Hematopoietic multipotent progenitor cell (in vitro differentiated cells): ENCODE measurements at regions not wholly inside any gene's neighbourhood (a gene's known extent, or its start where the extent isn't known, plus 50 kb on each side); places are given as distances from the start of the nearest gene placed in this dataset.
"Not testable (repeated sequence)": the region's sequence is repeated elsewhere in the genome, so short reads cannot be mapped to it uniquely, and the experiment has no call there.

Experiments
- DNase-seq, 3 donors: peaks; one replicate each; pipeline ENCODE4 v3.0.0-alpha.2; 2011 to 2015; ENCODE audit warnings: low read depth in 2 of 3, low spot score in 2 of 3

- DNase-seq: no peak
These were observed 181.4 kb upstream of the PCDH7 start for GRCh38 chr4:30538794-30539193.

- DNase-seq: no peak
These were observed 177.1 kb upstream of the PCDH7 start for GRCh38 chr4:30543057-30543456.

DNA sequence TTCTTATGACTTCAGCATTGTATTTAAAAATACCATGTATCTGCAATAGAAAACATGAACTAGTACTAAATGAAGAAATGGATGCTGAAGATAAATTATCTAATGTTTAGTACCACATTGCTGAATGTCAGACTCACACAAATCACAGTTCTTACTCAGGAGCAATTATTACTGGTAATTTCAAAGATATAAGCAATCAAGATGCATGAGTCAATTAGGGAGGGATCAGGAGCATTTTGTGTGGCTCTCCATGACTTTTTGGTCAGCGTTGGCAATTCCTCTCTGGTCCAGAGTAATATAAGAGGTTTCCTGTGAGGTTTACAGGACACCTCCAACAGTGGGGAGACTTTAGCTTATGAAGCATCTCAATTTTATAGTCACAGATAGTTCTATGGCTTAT lies 167.0 kb upstream of the PCDH7 start:
- DNase-seq: no peak

GRCh38 chr4:30553706-30554105 lies 166.5 kb upstream of the PCDH7 start:
- no peak for DNase-seq

GRCh38 chr4:30555775-30556174 lies 164.4 kb upstream of the PCDH7 start:
- no peak for DNase-seq

DNA sequence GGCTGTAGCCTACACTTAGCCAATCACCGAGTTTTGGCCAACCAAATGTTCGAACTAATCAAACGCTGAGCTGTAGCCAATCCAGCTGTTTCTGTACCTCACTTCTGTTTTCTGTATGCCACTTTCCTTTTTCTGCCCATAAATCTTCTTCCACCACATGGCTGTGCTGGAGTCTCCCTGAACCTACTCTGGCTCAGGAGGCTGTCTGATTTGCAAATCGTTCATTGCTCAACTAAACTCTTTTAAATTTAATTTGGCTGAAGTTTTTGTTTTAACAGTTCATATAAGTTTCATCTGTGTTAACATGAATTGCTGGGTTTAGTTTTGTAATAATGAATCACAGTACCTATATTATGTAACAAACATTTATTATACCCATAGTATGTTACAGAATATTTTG lies 160.7 kb upstream of the PCDH7 start:
- no peak for DNase-seq

DNA sequence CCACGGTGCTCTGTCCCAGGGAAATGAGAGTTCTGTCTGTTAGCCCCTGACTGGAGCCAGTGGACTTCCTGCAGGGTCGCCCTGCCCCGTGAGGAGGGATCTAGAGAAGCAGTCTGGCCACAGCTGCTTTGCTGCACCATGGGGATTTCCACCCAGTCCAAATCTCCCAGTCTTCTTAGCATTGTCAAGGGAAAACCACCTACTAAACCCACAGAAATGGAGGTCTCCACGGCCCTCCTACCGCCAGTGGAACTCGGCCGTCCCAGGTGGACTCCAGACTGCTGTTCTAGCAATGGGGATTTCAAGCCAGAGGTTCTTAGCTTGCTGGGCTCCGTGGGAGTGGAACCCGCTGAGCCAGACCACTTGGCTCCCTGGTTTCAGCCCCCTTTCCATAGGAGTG lies 133.3 kb upstream of the PCDH7 start:
- no peak for DNase-seq

GRCh38 chr4:30589669-30590068 lies 130.5 kb upstream of the PCDH7 start:
- DNase-seq: not testable (repeated sequence)

DNA sequence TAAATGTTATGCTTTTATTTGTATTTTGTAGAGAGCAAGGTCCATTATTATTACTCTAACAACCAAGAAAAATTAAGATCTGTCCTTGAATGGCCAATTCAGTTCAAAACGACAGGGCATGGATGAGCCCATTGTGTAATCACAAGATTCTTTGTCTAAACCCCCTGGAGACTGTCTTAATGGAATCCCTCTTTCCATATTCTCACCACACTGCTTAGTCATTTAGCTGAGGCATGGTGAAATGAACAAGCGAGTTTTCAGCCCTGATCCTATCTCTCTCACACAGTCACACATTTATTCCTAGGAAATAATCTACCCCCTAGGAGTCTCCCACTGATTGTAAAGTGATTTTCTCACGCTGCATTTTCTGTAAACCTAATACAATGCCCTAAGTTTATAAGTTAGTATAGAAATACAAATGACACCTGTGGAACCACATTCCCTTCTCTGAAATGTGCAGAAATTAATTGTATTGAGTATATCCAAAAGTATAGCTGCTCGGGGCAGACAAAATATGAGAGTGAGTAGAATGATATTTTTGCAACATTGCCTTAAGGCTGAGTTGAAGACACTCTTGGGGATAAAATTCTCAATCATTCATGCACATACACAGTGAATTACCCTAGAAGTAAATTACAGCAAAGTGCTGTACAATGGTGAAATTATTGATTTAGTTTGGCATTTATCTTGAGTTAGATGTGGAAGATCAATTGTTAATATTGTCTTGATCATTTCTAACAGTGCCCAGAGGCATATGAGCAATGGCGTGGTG lies 119.7 kb upstream of the PCDH7 start:
- DNase-seq: no peak

- no peak for DNase-seq
These were observed 118.9 kb upstream of the PCDH7 start for GRCh38 chr4:30601070-30601865.

DNA sequence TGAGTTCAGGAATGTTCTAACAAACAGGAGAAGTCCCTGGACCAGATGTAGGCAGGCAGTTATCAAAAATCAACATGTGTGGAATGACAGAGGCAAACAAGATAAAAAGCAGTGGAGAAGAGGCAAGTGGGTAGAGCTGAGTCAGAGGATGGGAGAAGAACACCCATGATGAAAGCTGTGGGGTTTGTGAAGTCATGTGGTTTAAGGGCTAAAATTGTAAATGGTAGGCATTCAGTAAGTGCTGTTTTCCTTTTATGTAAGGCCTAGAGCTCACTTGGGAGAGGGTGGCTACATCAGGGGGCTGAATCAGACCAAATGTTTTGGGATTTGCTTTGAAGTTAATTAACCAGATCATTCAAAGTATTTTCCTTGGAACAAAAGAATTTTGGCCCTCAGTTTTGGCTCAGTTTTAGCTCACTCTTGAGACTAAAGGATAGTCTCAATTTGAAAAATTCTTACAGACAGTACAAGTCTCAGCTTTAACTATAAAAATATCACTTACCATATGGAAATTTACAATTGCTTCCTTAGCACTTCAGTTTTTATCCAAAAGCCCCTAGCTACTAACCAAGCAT lies 114.5 kb upstream of the PCDH7 start:
- no peak for DNase-seq

DNA sequence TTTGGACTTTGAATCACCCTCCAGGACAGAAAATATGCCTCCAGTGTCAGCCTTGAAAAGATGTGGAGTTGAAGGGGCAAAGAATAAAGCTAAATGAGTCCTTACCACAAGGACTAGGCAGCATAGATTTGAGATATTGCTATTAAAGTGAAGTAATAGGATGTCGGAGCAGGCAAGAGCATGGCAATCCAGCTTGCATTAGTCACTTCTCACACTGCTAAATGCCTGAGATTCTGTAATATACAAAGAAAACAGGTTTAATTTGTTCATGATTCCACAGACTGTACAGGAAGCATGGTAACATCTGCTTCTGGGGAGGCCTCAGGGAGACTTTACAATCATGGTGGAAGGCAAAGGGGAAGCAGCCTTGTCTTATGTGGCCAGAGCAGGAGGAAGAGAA lies 109.8 kb upstream of the PCDH7 start:
- DNase-seq: no peak

- DNase-seq: no peak
These were observed 105.4 kb upstream of the PCDH7 start for GRCh38 chr4:30614771-30615170.

DNA sequence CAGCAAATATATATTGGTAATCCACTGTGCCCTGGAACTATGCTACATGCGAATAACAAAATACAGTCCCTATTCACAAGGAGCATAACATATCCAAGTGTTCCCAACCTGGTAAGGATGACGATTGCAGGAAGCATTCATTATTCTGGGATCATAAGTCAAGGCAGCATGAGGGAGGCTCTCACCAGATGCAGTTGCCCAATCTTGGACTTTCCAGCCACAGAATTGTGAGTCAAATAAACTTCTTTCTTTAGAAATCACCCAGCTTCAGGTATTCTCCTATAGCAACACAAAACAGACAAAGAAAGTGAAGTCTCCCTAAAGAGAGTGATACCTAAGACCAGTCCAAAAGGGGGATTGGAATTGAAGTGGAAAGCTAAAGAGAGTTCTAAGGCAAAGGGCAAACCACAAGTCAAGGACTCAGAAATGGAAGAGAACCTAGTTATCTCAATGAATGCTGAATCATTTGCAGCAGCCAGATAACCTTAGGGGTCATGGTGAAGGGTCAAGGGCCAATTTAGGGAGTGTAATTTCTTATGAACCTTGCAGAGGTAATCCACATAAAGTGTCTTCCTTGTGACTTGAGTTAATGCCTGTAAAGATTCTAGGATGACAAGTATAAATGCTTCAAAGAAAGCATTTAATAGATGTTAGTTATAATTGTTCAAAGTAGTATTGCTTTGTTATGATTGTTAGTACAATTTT lies 103.1 kb upstream of the PCDH7 start:
- no peak for DNase-seq

DNA sequence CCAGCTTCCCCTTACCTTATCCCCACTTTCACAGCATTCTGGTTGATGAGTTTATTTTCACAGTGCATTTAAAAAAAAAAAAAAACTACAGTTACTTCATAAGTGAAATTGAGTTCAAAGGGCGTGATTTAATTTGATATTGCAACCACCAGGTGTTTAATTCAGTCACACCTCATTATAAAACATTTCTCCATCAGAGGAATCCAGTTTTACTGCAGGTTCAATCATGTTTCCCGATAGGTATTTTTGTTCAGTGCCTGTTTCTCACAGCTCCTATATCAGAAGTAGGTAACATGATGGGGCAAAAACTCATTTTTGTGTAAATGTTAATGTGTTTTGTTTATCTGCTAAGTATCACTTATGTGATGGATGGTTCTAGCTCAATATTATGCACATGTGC lies 102.3 kb upstream of the PCDH7 start:
- DNase-seq: no peak

DNA sequence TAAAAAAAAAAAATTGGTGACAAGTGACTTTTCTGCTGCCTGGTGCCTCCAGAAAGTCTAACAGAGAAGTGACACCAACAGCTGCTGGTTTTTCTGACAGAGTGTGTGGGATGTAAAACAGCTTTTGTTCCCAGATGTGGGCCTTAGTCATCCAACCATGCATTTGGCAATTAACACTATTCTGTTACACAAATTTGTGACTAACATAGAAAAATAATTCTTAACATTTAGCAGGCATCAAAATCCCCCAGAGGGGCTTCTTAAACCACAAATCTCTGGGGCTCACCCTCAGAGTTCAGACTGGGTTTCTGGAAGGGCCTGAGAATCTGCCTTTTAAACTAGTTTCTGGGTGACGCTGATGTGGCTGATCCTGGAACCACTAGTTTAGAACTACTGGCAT lies 100.5 kb upstream of the PCDH7 start:
- DNase-seq: no peak

DNA sequence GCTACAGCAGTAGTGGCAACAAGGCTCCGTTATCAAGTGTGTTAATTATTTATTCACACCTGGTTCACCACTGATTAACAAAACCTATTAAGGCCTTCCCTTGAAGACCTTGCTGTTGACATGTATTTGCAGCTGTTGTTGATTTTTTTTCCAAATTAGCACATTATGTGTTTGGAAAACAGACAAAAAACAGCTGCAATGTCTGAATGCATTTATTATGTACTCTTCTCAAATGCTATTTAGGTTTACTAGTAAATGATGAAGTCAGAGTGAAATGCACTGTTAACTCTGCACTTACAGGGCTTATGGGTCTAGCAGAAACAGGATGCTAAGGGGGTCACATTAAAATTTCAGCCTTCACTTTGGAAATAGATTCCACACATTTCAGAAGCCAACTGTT lies 99.5 kb upstream of the PCDH7 start:
- DNase-seq: no peak

- DNase-seq: no peak
These were observed 89.7 kb upstream of the PCDH7 start for GRCh38 chr4:30630431-30630830.

DNA sequence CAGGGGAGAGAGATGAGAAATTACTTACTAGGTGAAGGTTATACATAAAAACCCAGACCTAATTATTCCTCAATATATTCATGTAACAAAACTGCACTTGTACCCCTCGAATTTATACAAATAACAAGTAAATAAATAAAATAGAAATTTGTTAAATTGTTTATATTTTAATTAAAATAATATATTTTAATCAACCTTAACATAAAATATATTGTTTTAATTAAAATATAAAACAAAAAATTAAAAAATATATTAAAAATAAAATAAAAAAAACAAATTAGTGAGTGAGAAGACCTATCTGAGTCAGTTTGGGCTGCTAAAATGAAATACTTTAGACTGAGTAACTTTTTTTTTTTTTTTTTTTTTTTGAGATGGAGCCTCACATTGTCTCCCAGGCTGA lies 87.4 kb upstream of the PCDH7 start:
- DNase-seq: no peak

DNA sequence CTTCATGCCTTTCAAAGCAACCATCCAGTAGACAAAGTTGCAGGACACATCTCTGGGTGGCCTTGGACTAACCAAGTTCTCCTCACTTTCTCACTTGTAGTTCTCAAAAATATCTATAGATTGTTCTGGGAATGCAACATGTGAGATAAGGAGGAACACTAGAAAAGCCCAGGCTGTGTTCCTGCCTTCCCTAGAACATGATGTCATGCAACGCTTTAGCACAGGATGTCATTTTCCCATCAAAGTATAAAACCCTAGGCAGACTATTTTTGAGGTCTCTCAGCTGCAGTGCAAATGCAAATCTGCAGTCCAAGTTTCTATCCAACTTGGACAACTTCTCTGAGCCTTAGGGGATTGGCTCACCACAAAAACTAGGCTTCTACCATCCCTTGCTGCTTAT lies 78.8 kb upstream of the PCDH7 start:
- DNase-seq: no peak

DNA sequence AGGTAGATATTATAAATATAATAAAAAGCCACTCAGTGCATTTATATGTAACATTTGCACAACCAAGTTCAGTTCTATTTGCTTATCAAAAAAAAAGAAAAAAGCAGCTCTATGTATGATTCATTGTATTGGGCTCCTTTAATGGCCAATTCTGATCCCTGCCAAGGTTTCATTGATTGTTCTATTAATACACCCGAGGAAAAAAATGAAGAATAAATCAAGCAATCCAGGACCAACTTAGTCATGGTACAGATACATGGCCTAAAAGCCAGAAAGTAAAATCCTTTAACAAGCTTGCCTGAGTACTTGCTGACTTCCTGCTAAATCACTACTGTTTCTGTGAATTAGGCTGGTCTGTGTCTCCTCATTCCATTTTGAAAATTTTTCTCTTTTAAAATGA lies 77.6 kb upstream of the PCDH7 start:
- DNase-seq: no peak
